ENCODE measurements at regions not wholly inside any gene's neighbourhood (a gene's known extent, or its start where the extent isn't known, plus 50 kb on each side); places are given as distances from the start of the nearest gene placed in this dataset.
A peak's percentile ranks its signal among the peaks of the same experiment; 100 is the strongest.
"Not testable (repeated sequence)": the region's sequence is repeated elsewhere in the genome, so short reads cannot be mapped to it uniquely, and the experiment has no call there.

DNA sequence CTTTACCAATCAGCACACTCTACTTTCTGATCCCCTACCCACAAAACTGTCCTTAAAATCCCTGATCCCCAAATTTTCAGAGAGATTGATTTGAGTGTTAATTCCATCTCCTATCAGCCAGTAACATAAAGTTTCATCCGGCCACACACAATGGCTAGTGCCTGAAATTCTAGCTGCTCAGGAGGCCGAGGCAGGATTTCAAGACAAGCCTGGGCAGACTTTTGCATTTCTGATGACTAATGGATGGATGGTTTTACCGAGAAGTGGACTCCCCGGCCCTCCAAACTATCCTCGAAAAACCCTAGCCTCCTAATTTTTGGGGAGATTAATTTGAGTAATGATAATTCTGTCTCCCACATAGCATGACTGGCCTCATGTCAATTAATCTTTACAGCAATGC is 269.8 kb upstream of the POU1F1 start:
- no peak for DNase-seq (ENCODE audit: low read depth, low spot score)
- Histone ChIP-seq H3K9ac (ENCODE audit: insufficient read length, low read depth) (no peak overlapping the region), H3K4me1 (ENCODE audit: insufficient read depth, insufficient read length) (no peaks in the 10 kb centered on the region), H3K27me3 (ENCODE audit: insufficient read depth, insufficient read length) (no peaks in the 10 kb centered on the region), H3K36me3 (ENCODE audit: insufficient read depth, insufficient read length, low read length) (no peaks in the 10 kb centered on the region), H3K4me3 (ENCODE audit: insufficient read length, low read depth) (no peak overlapping the region), H3K9me3 (ENCODE audit: insufficient read depth, low read length) (peaks cover 16% of the 10 kb centered on the region)
- TF ChIP-seq ZNF274 (IDR thresholded peaks at IDR 0.05; ENCODE audit: low read depth, low read length) = no peak
- no peak for TF ChIP-seq YY1 (IDR thresholded peaks at IDR 0.05; ENCODE audit: insufficient read depth, insufficient read length)
- TF ChIP-seq SUZ12 (IDR thresholded peaks at IDR 0.05; ENCODE audit: extremely low read depth, insufficient read depth, insufficient read length) = no peak

GRCh38 chr3:87543408-87543807 is 267.0 kb upstream of the POU1F1 start:
- not testable (repeated sequence) for H3K4me1 ChIP-seq (ENCODE audit: insufficient read depth, insufficient read length); H3K27me3 ChIP-seq (ENCODE audit: insufficient read depth, insufficient read length); H3K36me3 ChIP-seq (ENCODE audit: insufficient read depth, insufficient read length, low read length); H3K4me3 ChIP-seq (ENCODE audit: insufficient read length, low read depth); H3K9ac ChIP-seq (ENCODE audit: insufficient read length, low read depth); DNase-seq (ENCODE audit: low read depth, low spot score)
- peaks cover 16% of the 10 kb centered on the region for H3K9me3 ChIP-seq (ENCODE audit: insufficient read depth, low read length)

GRCh38 chr3:87541723-87542122 is 265.3 kb upstream of the POU1F1 start:
- TF ChIP-seq YY1 (IDR thresholded peaks at IDR 0.05; ENCODE audit: insufficient read depth, insufficient read length) (no peak), SUZ12 (IDR thresholded peaks at IDR 0.05; ENCODE audit: extremely low read depth, insufficient read depth, insufficient read length) (no peak), ZNF274 (IDR thresholded peaks at IDR 0.05; ENCODE audit: low read depth, low read length) (no peak)
- no peaks in the 10 kb centered on the region for H3K36me3 ChIP-seq (ENCODE audit: insufficient read depth, insufficient read length, low read length)
- no peak overlapping the region for H3K4me3 ChIP-seq (ENCODE audit: insufficient read length, low read depth)
- no peak for DNase-seq (ENCODE audit: low read depth, low spot score)
- no peaks in the 10 kb centered on the region for H3K27me3 ChIP-seq (ENCODE audit: insufficient read depth, insufficient read length)
- H3K9ac ChIP-seq (ENCODE audit: insufficient read length, low read depth) = no peak overlapping the region
- H3K4me1 ChIP-seq (ENCODE audit: insufficient read depth, insufficient read length) = no peaks in the 10 kb centered on the region
- H3K9me3 ChIP-seq (ENCODE audit: insufficient read depth, low read length) = peaks cover 16% of the 10 kb centered on the region

DNA sequence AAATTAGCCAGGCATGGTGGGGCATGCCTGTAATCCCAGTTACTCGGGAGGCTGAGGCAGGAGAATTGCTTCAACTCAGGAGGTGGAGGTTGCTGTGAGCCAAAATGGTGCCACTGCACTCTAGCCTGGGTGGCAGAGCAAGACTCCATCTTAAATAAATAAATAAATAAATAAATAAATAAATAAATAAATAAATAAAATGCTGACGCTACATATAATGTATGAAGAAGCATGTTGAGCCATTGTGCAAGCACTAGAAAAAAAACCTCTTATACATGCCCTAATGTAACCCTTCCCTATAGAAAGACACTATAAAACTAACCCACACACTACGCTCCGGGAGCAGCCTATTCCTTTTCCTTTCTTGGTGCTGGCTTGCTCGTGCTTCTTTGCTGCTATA is 262.3 kb upstream of the POU1F1 start:
- H3K9me3 ChIP-seq (ENCODE audit: insufficient read depth, low read length); H3K36me3 ChIP-seq (ENCODE audit: insufficient read depth, insufficient read length, low read length); H3K4me3 ChIP-seq (ENCODE audit: insufficient read length, low read depth); H3K27me3 ChIP-seq (ENCODE audit: insufficient read depth, insufficient read length); H3K4me1 ChIP-seq (ENCODE audit: insufficient read depth, insufficient read length); H3K9ac ChIP-seq (ENCODE audit: insufficient read length, low read depth); DNase-seq (ENCODE audit: low read depth, low spot score): not testable (repeated sequence)

DNA sequence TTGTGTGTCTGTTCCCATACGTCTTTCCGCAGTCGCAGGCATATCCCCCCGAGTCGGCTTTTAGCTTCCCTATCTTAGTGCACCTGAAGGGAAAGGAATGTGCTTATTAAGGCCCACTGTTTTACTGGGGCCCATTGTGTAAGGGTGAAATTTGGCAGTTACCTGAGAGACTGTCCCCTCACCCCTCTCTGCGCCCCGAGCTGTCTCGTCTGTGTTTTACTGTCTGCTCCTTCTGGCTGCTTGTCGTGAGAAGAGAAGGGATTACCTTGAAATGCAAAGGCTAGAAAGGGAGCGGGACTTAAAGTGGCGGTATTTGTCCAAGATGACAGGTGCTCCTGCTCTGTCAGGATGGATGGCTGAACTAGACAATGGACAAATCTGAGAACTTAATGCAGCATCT is 233.0 kb upstream of the POU1F1 start:
- TF ChIP-seq YY1 (IDR thresholded peaks at IDR 0.05; ENCODE audit: insufficient read depth, insufficient read length) = no peak
- TF ChIP-seq SUZ12 (IDR thresholded peaks at IDR 0.05; ENCODE audit: extremely low read depth, insufficient read depth, insufficient read length) = no peak
- no peak for TF ChIP-seq ZNF274 (IDR thresholded peaks at IDR 0.05; ENCODE audit: low read depth, low read length)
- Histone ChIP-seq H3K9ac (ENCODE audit: insufficient read length, low read depth) (no peak overlapping the region), H3K36me3 (ENCODE audit: insufficient read depth, insufficient read length, low read length) (no peaks in the 10 kb centered on the region), H3K4me3 (ENCODE audit: insufficient read length, low read depth) (no peak overlapping the region), H3K27me3 (ENCODE audit: insufficient read depth, insufficient read length) (no peaks in the 10 kb centered on the region), H3K9me3 (ENCODE audit: insufficient read depth, low read length) (no peaks in the 10 kb centered on the region), H3K4me1 (ENCODE audit: insufficient read depth, insufficient read length) (no peaks in the 10 kb centered on the region)
- peak; percentile 8 for DNase-seq (ENCODE audit: low read depth, low spot score)

DNA sequence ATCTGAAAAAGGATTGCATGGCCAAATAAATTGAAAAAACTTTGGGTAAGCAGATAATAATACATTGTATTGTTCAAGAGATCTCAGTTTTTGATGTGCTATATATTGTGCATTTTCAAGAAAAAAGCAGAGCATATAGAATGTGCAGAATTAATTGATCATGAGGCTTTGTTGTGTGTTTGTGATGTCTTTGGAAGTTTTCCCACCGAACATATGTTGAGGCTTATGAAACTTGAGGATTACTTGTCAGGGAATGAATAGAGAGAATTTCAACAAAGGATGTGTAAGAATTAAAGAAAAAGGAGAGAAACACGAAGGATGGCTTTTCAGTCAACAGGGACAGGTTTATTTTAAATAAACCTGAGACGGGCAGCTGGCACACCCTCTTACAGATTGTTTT is 232.5 kb upstream of the POU1F1 start:
- Histone ChIP-seq H3K4me3 (ENCODE audit: insufficient read length, low read depth) (no peak overlapping the region), H3K9me3 (ENCODE audit: insufficient read depth, low read length) (no peaks in the 10 kb centered on the region), H3K9ac (ENCODE audit: insufficient read length, low read depth) (no peak overlapping the region), H3K4me1 (ENCODE audit: insufficient read depth, insufficient read length) (no peaks in the 10 kb centered on the region), H3K27me3 (ENCODE audit: insufficient read depth, insufficient read length) (no peaks in the 10 kb centered on the region), H3K36me3 (ENCODE audit: insufficient read depth, insufficient read length, low read length) (no peaks in the 10 kb centered on the region)
- DNase-seq (ENCODE audit: low read depth, low spot score) = no peak
- TF ChIP-seq YY1 (IDR thresholded peaks at IDR 0.05; ENCODE audit: insufficient read depth, insufficient read length) (no peak), ZNF274 (IDR thresholded peaks at IDR 0.05; ENCODE audit: low read depth, low read length) (no peak)

GRCh38 chr3:87507753-87508152 is 231.4 kb upstream of the POU1F1 start:
- Histone ChIP-seq H3K9me3 (ENCODE audit: insufficient read depth, low read length) (no peaks in the 10 kb centered on the region), H3K4me3 (ENCODE audit: insufficient read length, low read depth) (no peak overlapping the region), H3K4me1 (ENCODE audit: insufficient read depth, insufficient read length) (no peaks in the 10 kb centered on the region), H3K27me3 (ENCODE audit: insufficient read depth, insufficient read length) (no peaks in the 10 kb centered on the region), H3K36me3 (ENCODE audit: insufficient read depth, insufficient read length, low read length) (no peaks in the 10 kb centered on the region), H3K9ac (ENCODE audit: insufficient read length, low read depth) (no peak overlapping the region)
- TF ChIP-seq YY1 (IDR thresholded peaks at IDR 0.05; ENCODE audit: insufficient read depth, insufficient read length) (no peak), SUZ12 (IDR thresholded peaks at IDR 0.05; ENCODE audit: extremely low read depth, insufficient read depth, insufficient read length) (no peak)
- no peak for DNase-seq (ENCODE audit: low read depth, low spot score)

DNA sequence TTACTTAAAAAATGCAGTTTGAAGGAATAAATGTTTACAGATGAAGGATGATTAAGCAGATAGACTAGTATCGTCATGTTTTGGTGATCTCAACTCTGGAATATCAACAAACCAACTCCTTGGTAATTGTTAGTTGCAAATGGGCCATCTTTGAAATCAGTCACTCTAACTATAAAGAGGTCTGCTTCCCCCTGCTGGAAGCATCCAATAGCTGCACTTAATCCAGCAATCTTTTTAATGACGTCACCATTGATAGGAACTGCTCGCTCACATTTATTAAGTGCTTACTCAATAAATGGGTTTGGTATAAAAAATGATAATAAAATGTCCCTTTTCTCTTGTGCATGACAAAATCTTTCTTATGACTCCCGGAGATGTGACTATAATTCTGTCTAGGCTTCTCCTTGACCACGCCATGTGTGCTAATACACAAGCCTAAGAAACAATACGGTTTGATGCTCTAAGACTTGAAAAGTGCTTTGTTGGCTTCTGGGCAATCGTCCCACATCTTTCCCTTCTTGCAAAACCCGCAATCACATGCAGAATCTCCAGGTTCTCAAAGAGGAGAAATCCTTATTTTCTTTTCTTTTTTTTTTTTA is 227.6 kb upstream of the POU1F1 start:
- TF ChIP-seq YY1 (IDR thresholded peaks at IDR 0.05; ENCODE audit: insufficient read depth, insufficient read length) (no peak), ZNF274 (IDR thresholded peaks at IDR 0.05; ENCODE audit: low read depth, low read length) (no peak), SUZ12 (IDR thresholded peaks at IDR 0.05; ENCODE audit: extremely low read depth, insufficient read depth, insufficient read length) (no peak)
- Histone ChIP-seq H3K27me3 (ENCODE audit: insufficient read depth, insufficient read length) (no peaks in the 10 kb centered on the region), H3K9me3 (ENCODE audit: insufficient read depth, low read length) (no peaks in the 10 kb centered on the region), H3K9ac (ENCODE audit: insufficient read length, low read depth) (no peak overlapping the region), H3K36me3 (ENCODE audit: insufficient read depth, insufficient read length, low read length) (no peaks in the 10 kb centered on the region), H3K4me3 (ENCODE audit: insufficient read length, low read depth) (no peak overlapping the region), H3K4me1 (ENCODE audit: insufficient read depth, insufficient read length) (no peaks in the 10 kb centered on the region)
- DNase-seq (ENCODE audit: low read depth, low spot score) = peak; percentile 27

Data from NT2/D1 (cell line).